Urothelium cell line (cell line): ENCODE measurements at regions not wholly inside any gene's neighbourhood (a gene's known extent, or its start where the extent isn't known, plus 50 kb on each side); places are given as distances from the start of the nearest gene placed in this dataset.

Source experiments
- DNase-seq: peaks from one replicate; pipeline ENCODE4 v3.0.0; 2011; ENCODE audit warnings: low spot score, mixed read lengths
- FAIRE-seq: peaks from 2 replicates; lab custom pipeline; 2011; peaks lifted over from hg19 to GRCh38; lab: Jason Lieb, UNC

DNA sequence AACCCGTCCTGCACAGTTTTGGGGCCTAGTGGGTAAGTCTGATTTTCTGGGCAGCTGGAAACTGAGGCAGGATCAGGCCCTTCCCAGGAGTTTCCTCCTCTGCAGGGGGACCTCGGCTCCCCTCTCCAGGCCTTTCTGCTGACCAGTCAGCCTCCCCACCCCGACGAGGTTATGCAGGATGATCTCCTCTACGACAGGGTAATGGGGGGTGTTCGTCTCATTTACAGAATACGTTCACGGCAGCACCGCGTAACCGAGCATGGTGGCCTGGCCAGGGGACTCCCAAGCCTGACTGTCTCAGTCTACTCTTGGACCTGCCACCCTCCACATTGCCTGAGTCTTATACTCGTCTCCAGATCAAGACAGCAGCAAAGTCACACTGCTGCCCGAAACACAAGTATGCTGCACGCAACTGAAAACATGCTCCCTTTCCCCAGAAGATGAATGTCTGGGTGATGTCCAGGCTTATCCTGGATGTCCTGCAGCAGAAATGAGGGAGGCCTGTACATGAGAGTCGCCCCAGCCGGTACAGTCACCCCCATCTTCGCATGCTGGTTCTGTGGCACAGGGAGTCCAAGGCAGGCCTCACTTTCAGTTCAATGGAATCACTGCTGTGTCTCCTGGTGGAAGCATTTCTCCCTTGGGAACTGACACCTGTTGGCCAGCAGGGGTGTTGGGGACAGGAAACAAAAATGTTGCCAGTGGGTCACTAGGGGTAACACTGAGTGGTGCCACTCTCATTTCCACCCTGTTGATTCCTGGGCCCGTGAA is 120.8 kb downstream of the SOX1 start:
- DNase-seq (no peak), FAIRE-seq (no peak)

DNA sequence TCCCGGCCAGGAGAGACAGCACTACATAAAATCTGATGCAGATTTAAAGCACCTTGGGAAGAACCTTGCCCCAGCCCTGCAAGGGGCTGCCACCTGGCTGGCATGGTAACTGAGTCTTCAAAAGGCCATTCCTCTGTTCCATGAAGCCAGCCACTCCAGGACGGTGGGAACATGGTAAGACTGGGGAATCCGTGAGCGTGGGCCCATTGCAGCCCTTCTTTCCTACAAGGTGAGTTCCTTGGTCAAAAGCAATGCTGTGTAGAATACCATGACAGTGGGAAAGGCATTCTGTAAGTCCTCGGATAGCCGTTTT is 121.3 kb downstream of the SOX1 start:
- no peak for DNase-seq
- peak; percentile 63 for FAIRE-seq

DNA sequence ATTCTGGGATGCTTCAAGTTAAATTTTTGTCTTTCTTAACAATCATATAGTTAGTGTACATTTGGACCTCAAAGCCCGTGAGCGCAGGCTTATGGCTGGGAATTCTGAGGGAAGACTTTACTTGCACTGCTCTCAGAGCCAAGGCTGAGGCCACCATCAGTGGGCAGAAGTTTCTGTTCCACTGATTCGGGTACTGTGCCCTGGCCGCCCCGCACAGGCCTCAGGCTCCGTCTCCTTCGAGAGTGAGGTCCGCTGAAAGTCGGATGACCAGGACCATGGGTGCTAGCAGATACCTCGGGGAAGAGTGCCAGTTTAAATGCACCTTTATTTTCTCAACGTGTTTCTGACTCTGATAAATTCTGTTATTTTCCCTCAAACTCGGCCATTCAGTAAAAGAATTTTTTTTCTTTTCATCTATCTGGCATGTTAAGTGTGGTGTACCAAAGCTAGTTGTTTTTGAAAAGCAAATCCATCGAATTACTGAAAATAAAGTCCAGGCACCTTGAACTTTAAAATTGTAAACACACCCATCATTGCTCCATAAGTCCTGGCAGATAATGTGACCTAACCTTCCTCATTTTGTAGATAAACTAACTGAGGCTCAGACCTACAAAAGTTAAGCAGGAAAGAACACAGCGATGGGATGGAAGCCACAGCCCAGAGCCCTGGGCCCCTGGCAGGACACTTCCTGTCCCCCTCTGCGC is 126.7 kb downstream of the SOX1 start:
- FAIRE-seq (no peak), DNase-seq (no peak)

DNA sequence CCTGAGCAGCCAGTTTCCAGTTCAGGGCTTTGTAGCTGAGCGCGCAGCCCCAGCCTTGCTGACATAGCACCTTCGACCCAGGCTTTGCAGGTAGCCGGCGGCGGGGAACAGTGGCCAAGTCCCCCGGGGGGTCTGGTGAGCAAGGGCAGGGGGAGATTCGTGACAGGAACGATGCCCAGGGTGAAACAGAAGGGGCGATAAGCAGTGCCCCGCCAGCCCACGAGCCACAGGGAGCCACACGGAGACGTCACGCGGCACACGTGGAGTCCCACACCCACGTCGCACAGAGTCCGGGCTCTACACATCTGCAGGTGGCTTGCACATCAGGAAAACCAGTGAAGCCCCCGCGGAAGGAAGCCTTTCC is 127.2 kb downstream of the SOX1 start:
- DNase-seq (no peak), FAIRE-seq (no peak)

DNA sequence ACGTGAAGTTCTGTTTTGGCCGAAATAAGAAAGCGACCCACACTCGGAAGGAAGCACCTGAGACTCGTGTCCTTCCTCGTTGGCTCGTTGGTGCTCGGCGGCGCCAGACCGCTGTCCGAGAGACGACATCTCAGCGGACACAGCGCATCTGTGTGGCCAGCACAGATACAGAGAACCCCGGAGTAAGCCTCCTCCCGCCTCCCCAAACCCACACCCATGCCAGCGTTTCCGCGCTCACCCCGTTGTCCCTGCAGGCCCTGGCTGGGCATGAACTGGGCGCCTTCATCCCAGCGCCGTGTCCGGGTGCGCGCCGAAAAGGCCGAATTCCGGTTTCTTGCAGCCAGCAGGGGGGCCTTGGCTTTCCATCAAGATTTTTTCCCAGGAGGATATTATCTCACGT is 127.6 kb downstream of the SOX1 start:
- FAIRE-seq (no peak), DNase-seq (no peak)

DNA sequence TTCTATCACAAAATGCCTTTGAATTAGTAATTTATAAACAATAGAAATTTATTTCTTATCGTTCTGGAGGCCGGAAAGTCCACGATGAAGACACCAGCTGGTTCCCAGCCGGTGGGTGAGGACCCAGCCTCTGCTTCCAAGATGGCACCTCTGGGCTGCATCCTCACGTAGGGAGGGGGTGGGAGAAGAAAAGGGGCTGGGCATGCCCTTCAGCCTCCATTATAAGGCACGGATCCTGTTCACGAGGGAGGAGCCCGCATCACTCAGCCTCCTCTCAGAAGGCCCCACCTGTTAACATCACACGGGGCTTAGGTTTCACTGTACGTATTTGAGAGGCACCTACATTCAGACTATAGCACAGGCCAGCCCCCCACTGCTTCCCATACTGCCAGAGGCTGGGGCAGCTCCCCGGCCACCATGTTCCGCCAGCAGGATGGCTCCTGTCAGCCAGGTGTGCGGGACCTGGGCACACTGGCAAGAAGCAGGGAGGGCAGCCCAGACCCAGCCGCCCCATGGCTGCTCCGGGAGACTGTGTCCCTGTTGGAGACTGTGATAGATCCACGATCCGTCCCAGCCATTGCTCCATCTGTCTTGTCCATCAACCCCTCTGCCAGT is 131.6 kb downstream of the SOX1 start:
- FAIRE-seq (no peak), DNase-seq (no peak)

DNA sequence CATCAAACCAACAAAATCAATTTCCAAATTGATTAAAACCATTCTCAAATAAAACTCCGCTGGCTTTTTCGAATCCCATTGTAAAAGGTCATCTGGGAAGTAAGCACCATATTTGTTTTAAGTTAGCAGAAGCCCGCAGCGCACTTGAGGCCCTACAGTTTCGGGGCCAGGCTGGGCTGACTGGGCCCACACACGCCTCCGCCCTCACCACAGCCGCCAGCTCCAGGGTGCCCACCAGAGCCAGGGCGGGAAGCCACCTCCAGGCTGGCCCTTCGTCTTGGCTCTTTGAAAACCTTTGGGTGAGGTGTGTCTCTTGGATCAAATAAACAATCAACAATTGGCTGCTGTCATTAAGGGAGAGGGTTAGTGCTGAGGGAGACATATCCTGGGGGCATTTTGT is 133.3 kb downstream of the SOX1 start:
- FAIRE-seq (no peak), DNase-seq (no peak)

DNA sequence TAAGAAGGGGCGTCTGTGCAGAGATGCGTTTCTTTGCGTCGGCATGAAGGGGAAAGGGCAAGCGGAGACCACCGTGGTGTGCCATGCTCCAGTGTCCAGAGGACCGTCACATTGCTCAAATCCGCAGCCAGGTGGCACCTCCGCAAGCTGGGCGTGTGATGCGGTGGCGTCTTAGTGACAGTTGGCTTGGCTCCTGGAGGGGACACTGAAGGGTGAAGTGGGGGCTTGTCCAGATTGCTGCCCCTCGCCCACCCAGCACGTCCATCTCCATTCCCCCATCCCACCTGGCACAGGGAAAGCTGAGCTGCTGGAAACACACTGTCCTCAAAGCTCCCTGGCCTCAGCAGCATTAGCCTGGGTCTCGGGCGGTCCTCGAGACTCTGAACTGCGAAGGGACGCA is 135.3 kb downstream of the SOX1 start:
- FAIRE-seq (peak; percentile 66), DNase-seq (no peak)

DNA sequence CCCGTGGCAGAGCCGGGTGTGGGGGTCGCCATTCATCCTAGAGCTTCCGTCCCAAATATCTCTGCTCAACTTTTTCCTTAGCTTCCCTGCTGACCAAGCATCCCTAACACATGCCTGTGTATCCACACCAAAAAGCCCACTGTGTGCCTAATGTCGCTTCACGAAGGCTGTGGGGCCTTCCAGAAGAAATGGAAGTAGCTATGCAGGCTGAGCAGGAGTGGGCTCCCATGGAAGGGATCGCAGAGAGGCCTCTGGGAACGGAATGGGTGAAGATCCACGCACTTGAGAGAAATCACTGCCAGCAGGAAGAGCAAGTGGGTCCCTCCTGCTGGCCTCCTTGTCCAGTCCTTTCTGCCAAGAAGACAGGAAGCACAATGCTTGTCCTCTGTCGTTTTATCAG is 136.0 kb downstream of the SOX1 start:
- no peak for FAIRE-seq
- no peak for DNase-seq

DNA sequence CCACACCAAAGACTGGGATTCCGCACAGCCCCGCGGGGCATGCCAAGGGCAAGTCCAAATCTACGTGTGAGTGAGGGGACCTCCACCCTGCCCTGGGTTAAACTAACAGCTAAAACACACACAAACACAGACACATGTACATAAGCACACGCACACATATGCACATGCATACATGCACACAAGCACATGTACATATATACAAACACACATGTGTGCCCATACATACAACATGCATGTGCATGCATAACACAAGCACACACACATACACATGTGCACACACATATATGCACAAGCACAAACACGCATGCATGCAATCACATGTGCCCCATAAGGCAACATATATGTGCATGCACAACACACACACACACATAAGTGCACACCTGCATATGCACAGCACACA is 136.7 kb downstream of the SOX1 start:
- no peak for DNase-seq
- peak; percentile 98 for FAIRE-seq

DNA sequence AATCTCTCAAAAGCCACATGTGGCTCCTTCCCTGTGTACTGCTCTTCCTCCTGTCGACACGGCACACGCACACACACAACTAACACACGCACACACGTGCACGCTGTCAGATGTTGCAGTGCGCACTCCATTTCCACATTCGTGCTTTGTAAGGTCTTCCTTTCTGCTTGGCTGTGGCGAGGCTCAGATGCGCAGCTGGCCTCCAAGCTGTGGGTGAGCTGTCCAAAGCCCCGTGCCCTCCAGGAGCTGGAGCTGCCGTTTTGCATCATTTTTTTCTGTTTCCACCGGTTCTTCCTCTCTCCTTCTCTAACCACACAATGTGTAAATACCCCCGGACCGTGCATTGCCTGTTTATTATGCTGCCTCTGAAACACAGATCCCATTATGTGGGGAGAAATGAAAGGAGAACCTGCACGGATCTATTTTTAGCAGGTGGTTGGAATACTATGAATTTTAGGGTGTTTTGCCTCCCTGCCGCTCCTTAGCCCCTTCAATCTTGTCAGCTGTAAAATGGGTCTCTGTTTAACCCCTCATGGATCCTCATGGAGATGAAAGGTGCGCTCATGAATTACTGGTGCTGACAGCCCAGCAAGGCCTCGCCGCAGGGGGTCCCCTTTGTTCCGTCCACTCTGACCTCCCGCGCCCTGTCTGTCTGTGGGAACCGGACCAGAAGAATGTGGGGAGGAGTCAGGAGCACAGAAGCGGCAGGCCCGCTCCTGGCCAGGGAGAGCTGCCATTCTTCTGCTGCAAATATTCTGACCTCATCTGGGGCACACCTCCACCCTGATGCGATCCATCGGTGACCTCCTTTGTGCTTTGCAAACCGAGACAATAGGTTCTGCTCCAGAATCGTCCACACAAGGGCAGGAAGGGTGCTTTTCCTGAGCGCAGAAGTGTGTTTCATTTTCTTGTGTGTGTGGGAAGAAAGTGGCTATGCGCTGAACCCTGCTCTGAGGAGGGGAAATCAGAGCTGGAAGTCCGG is 137.7 kb downstream of the SOX1 start:
- DNase-seq (peak; percentile 59), FAIRE-seq (peak; percentile 58)

DNA sequence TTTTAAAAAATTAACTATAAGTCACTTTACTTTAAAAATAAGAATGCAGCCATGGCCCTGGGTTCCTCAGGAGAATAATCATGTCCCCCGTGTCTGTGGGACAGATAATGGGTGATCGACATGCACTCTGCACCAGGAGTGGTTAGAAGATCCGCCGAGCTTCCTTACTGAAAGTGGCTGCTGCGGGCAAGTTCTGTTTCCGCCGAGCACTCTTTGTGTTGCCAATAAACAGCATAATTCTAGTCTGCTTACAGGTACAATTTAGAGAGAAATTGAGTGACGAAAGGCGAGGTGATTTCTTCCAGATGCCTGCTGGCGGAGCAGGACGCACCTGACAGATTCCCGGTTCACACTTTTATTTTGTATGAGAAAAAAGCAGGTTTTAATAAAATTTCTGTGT is 139.0 kb downstream of the SOX1 start:
- FAIRE-seq (no peak), DNase-seq (no peak)

DNA sequence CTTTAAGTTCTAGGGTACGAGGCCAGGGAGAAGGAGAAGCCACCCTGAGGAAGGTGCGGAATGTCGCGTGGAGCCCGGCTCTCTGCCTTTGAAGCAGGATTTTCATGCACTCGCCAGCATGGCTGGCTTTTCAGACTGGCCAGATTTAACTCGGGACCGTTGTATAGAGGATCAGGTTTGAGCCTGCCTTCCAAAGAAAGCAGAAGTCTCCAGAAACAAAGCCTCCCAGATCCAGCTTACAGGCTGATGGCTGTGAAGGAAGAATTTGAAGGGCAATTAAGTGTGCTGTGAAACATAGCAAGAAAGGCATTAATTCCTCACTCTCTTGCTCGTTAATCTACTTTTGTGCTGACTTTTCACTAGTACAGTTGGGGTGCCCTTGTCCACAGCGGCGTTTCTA is 140.2 kb downstream of the SOX1 start:
- FAIRE-seq (no peak), DNase-seq (no peak)

DNA sequence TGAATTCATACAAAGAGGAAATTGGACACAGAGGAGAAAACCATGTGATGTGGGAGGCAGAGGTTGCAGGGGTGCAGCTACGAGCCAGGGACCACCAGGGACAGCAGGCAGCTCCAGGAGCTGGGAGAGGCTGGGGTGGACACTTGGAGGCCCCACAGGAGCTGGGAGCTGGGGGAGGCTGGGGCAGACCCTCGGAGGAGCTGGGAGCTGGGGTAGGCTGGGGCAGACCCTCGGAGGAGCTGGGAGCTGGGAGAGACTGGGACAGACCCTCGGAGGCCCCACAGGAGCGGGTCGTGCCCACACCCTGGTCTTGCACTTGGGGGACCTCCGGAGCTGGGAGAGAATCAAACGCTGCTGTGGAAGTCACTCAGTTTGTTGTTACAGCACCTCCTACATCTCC is 141.7 kb downstream of the SOX1 start:
- FAIRE-seq (no peak), DNase-seq (no peak)

DNA sequence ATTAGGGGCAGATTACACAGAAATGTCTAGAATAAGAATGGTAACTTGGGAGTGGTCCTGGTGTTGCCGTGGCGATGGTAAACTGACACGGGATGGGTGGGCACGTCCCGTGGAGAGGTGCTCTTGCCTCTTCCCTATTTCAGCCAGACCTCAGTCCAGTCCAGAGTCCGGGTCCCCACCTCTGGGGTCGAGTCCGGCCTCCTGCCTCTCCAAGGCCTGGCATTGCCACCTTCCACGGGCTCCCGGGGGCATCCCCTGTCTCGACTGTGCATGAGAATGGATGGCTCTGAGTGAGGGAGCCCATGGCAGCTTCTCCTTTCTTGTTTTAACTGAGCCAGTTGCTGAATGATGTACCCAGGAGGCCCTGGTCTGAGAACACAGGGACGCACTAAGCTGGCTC is 142.3 kb downstream of the SOX1 start:
- DNase-seq (no peak), FAIRE-seq (no peak)

DNA sequence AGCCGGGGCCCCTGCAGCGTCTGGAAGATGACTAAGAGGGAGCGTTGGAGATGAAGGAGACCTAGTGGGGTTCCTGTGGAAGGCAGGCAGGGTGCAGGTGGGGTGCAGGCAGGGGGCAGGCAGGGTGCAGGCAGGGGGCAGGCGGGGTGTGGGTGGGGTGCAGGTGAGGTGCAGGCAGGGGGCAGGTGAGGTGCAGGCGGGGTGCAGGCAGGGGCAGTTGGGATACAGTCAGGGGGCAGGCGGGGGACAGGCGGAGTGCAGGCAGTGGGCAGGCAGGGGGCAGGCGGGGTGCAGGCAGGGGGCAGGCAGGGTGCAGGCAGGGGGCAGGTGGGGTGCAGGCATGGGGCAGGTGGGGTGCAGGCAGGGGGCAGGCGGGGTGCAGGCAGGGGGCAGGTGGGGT is 142.8 kb downstream of the SOX1 start:
- DNase-seq (no peak), FAIRE-seq (no peak)

DNA sequence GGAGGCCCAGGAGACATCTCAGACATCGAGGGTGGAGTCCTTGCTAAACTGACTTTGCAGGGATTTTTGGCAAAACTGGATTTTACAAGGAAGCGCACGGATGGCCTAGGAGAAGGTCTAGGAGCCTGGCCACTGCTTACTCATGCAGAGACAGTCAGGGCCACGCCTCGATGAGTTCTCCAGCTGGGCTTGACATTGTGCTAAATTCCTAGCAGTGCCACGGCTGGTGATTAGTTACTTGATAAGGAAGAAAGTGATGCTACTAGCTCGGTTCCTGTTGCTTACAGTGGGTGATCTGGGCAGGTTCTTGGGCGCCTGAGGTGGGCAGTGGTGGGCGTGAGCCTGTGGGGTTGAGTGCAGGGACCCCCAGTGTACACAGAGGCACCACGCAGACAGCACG is 143.4 kb downstream of the SOX1 start:
- DNase-seq, result no peak

DNA sequence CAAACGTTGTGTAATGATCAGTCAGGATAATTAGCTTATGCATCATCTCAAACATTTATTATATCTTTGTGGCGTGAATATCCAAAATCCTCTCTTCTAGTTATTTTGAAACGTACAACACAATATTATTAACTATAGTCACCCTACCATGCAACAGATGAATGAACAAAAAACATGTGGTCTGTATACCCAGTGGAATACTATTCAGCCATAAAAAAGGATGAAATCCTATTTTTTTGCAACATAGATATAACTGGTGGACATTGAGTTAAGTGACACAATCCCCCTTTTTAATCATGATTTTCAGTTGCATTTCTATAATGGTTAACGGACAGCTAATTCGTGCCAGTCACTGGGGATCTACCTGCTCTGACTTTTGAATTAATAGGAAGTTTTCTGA is 145.6 kb downstream of the SOX1 start:
- no peak for DNase-seq
- FAIRE-seq, result no peak

More for the DNA sequence above, 143.4 kb downstream of the SOX1 start:
- FAIRE-seq, result no peak

DNA sequence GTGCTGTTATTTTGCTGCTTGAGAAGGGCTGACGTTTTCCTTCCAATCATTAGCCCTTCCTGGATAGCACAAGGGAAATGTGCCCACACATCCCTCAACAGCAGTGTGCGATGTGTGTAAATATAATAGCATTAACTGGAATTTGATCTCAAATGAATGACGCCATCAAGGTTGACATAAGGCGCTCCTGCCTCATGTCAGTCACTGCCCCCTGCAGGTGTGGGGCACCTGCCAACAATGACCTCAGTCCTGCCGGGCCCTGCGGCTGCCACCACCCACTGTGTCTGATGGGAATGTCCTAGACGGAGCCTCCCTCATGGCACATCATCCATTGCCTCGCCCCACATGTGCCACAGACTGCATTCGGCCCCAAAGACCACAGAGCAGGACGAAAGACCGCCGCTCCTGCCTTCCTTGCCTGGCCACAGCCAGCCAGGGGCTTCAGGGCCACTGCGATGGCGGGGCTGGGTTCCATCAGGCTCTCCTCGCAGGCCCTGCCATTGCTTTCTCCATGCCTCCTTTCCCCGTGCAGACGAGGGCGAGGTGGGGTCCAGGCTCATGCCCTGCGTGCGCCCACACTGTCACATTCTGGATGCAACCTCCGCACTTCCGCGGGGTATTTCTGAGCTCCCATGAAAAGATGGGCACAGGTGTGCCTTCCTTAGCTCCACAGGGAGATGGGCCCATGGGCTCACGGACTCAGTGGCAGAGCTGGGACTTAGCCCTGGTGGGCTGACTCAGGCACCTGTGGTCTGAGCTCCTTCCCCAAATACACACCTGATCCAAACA is 146.7 kb downstream of the SOX1 start:
- no peak for DNase-seq
- no peak for FAIRE-seq

DNA sequence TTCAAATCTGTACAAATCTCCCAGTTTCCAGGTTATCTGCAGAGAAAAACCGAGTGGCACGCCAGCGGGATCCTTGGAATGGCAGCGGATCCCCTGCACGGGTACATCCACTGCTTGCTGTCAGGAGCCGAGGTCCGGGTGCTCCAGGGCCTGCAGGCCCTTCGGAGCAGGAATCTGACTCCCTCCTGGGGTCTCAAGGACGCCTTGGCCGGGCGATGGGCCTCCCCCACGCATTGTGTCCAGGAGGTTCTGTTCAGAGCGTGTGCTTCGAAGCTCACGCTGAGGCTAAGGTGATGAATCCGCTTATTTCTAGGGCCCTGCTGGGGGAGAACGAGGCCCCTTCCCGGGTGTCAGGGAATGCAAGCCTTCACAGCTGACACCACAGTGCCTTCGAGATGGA is 148.9 kb downstream of the SOX1 start:
- DNase-seq (no peak), FAIRE-seq (no peak)
